Motor neuron (in vitro differentiated cells): ENCODE measurements at regions not wholly inside any gene's neighbourhood (a gene's known extent, or its start where the extent isn't known, plus 50 kb on each side); places are given as distances from the start of the nearest gene placed in this dataset.

ENCODE experiments used
- ATAC-seq, 8 experiments: fragments of 200-7000 bp; cut with Tn5 transposase; replicated peaks in 6 of 8; 2 replicates each; pipeline ENCODE4 v1.8.0; 2021; ENCODE audit warnings: mild to moderate bottlenecking in 8 of 8, moderate library complexity in 8 of 8
- H3K27ac ChIP-seq, 2 donors: fragments of 250-450 bp; sonication (Bioruptor Pico); 2 replicates each; pipeline ENCODE4 v1.9.0; 2021; ENCODE audit warnings: antibody characterized with exemption in 2 of 2, mild to moderate bottlenecking in 2 of 2, moderate library complexity in 1 of 2
- H3K4me1 ChIP-seq, 2 donors: fragments of 250-450 bp; sonication (Bioruptor Pico); replicated peaks in 1 of 2; 2 replicates each; pipeline ENCODE4 v1.6.1; 2021; ENCODE audit warnings: antibody characterized with exemption in 2 of 2, mild to moderate bottlenecking in 2 of 2, moderate library complexity in 1 of 2
- H3K4me3 ChIP-seq, 5 donors: fragments of 250-450 bp; sonication (Bioruptor Pico); 2 replicates each; pipeline ENCODE4 v1.9.0; 2021; ENCODE audit warnings: antibody characterized with exemption in 5 of 5, mild to moderate bottlenecking in 5 of 5, moderate library complexity in 4 of 5
- WGBS, 10 experiments: fragments of 450-650 bp; shearing (Covaris generic); methylation state at CpG; one replicate each; pipeline ENCODE4 v1.0.0; 2022; 5-methylcytosine and 5-hydroxymethylcytosine counted together
- in situ Hi-C, 9 experiments: fragments of 400-800 bp; cut with MboI; loops; one replicate each; pipeline ENCODE4 v1.15.0; 2021; ENCODE audit warnings: low sequenced_read_pairs in 9 of 9, low pct_unique_long_range_greater_than_20kb in 2 of 9; ENCODE audit not compliant: unreplicated experiment in 9 of 9

- 0 to 100% methylated on average over 1 of the region's 1 CpG; no CpG with 5 or more reads in 8 of the 10 experiments for WGBS, 10 experiments
- in situ Hi-C loops, result no loop called here
- no peaks in the 10 kb centered on the region for H3K4me1 ChIP-seq
- no peak overlapping the region for H3K4me3 ChIP-seq
- no peak overlapping the region for H3K27ac ChIP-seq
- ATAC-seq, result no peak
These were observed 61.3 kb upstream of the GPRC5B start for GRCh38 chr16:19945934-19946333.

GRCh38 chr16:19940195-19940594, 55.5 kb upstream of the GPRC5B start:
- WGBS, 10 experiments, result 0 to 89% (median 75%) methylated on average over 1 to 5 of the region's 6 CpGs; no CpG with 5 or more reads in 1 of the 10 experiments
- ATAC-seq, result no peak
- H3K27ac ChIP-seq, result peak overlapping the region in 1 of 2 donors; percentile 7
- peaks cover 0 to 15% of the 10 kb centered on the region in 2 donors for H3K4me1 ChIP-seq
- in situ Hi-C loops, result no loop called here
- no peak overlapping the region for H3K4me3 ChIP-seq

- in situ Hi-C loops, result no loop called here
- 0 to 75% (median 54%) methylated on average over 1 to 5 of the region's 5 CpGs; no CpG with 5 or more reads in 3 of the 10 experiments for WGBS, 10 experiments
- Histone ChIP-seq H3K4me3 (no peak overlapping the region), H3K4me1 (peaks cover 0 to 15% of the 10 kb centered on the region in 2 donors), H3K27ac (peak overlapping the region in 1 of 2 donors; percentile 7)
- ATAC-seq, result peak in 1 of 8 experiments; percentile 54
These were observed 54.9 kb upstream of the GPRC5B start for GRCh38 chr16:19939553-19939952.

- 13 to 100% (median 87%) methylated on average over 1 to 3 of the region's 3 CpGs for WGBS, 10 experiments
- in situ Hi-C loops, result no loop called here
- H3K4me1 ChIP-seq, result peaks cover 0 to 15% of the 10 kb centered on the region in 2 donors
- H3K4me3 ChIP-seq, result no peak overlapping the region
- H3K27ac ChIP-seq, result no peak overlapping the region
- no peak for ATAC-seq
These were observed 53.9 kb upstream of the GPRC5B start for GRCh38 chr16:19938536-19938935.

- H3K4me3 ChIP-seq, result no peak overlapping the region
- in situ Hi-C loops, result no loop called here
- 0 to 100% (median 92%) methylated on average over 1 to 3 of the region's 3 CpGs; no CpG with 5 or more reads in 1 of the 10 experiments for WGBS, 10 experiments
- peaks cover 0 to 15% of the 10 kb centered on the region in 2 donors for H3K4me1 ChIP-seq
- no peak for ATAC-seq
- H3K27ac ChIP-seq, result no peak overlapping the region
These were observed 51.8 kb upstream of the GPRC5B start for GRCh38 chr16:19936441-19936840.

GRCh38 chr16:19935694-19936093, 51.0 kb upstream of the GPRC5B start:
- Histone ChIP-seq H3K4me1 (peaks cover 0 to 15% of the 10 kb centered on the region in 2 donors), H3K4me3 (no peak overlapping the region), H3K27ac (peak overlapping the region in 1 of 2 donors; percentile 21)
- 0 to 79% (median 60%) methylated on average over 1 to 2 of the region's 2 CpGs; no CpG with 5 or more reads in 7 of the 10 experiments for WGBS, 10 experiments
- in situ Hi-C loops, result no loop called here
- ATAC-seq, result peak in 5 of 8 experiments; percentile 33 to 71 (median 52)
